Neuron (in vitro differentiated cells): ENCODE measurements at regions not wholly inside any gene's neighbourhood (a gene's known extent, or its start where the extent isn't known, plus 50 kb on each side); places are given as distances from the start of the nearest gene placed in this dataset.

Source experiments
- H2AFZ ChIP-seq: one replicate; pipeline ENCODE4 v1.6.1; 2013; ENCODE audit warnings: low read depth, mild to moderate bottlenecking, inconsistent platforms, low read length, moderate library complexity
- H3K27me3 ChIP-seq: one replicate; pipeline ENCODE4 v1.6.1; 2013; ENCODE audit warnings: low read length; ENCODE audit not compliant: insufficient read depth
- H3K36me3 ChIP-seq: one replicate; pipeline ENCODE4 v1.6.1; 2013; ENCODE audit warnings: low read length; ENCODE audit not compliant: insufficient read depth
- H3K4me1 ChIP-seq: one replicate; pipeline ENCODE4 v1.6.1; 2013; ENCODE audit warnings: low read length; ENCODE audit not compliant: insufficient read depth
- H3K4me3 ChIP-seq: 2 replicates; pipeline ENCODE4 v1.5.1; 2013; ENCODE audit warnings: mild to moderate bottlenecking, low read length, moderate library complexity
- H3K9me3 ChIP-seq: one replicate; pipeline ENCODE4 v1.6.1; 2013; ENCODE audit warnings: low read length

- H3K4me3 ChIP-seq, result no peak overlapping the region
- H3K4me1 ChIP-seq, result peaks cover 28% of the 10 kb centered on the region
- no peaks in the 10 kb centered on the region for H3K27me3 ChIP-seq
- no peaks in the 10 kb centered on the region for H3K9me3 ChIP-seq
- H3K36me3 ChIP-seq, result no peaks in the 10 kb centered on the region
- no peak overlapping the region for H2AFZ ChIP-seq
Measured at GRCh38 chr7:12123172-12123571, 87.9 kb upstream of the TMEM106B start.

- H3K36me3 ChIP-seq, result no peaks in the 10 kb centered on the region
- no peak overlapping the region for H3K4me3 ChIP-seq
- H3K4me1 ChIP-seq, result peaks cover 21% of the 10 kb centered on the region
- H3K9me3 ChIP-seq, result no peaks in the 10 kb centered on the region
- H2AFZ ChIP-seq, result no peak overlapping the region
- no peaks in the 10 kb centered on the region for H3K27me3 ChIP-seq
Measured at GRCh38 chr7:12124028-12124427, 87.1 kb upstream of the TMEM106B start.

- Histone ChIP-seq H2AFZ (no peak overlapping the region), H3K4me1 (no peaks in the 10 kb centered on the region), H3K9me3 (no peaks in the 10 kb centered on the region), H3K27me3 (no peaks in the 10 kb centered on the region), H3K4me3 (no peak overlapping the region), H3K36me3 (no peaks in the 10 kb centered on the region)
Measured at GRCh38 chr7:12127455-12127854, 83.6 kb upstream of the TMEM106B start.

- Histone ChIP-seq H3K4me1 (no peaks in the 10 kb centered on the region), H3K36me3 (no peaks in the 10 kb centered on the region), H3K9me3 (no peaks in the 10 kb centered on the region), H3K4me3 (no peak overlapping the region), H2AFZ (no peak overlapping the region), H3K27me3 (no peaks in the 10 kb centered on the region)
Measured at GRCh38 chr7:12130609-12131008, 80.5 kb upstream of the TMEM106B start.

GRCh38 chr7:12131122-12131521 is 80.0 kb upstream of the TMEM106B start:
- no peaks in the 10 kb centered on the region for H3K36me3 ChIP-seq
- no peaks in the 10 kb centered on the region for H3K4me1 ChIP-seq
- H3K27me3 ChIP-seq, result no peaks in the 10 kb centered on the region
- no peak overlapping the region for H2AFZ ChIP-seq
- H3K4me3 ChIP-seq, result no peak overlapping the region
- no peaks in the 10 kb centered on the region for H3K9me3 ChIP-seq

GRCh38 chr7:12133865-12134264 is 77.2 kb upstream of the TMEM106B start:
- Histone ChIP-seq H3K9me3 (no peaks in the 10 kb centered on the region), H3K36me3 (no peaks in the 10 kb centered on the region), H3K4me1 (no peaks in the 10 kb centered on the region), H3K27me3 (no peaks in the 10 kb centered on the region), H3K4me3 (no peak overlapping the region), H2AFZ (no peak overlapping the region)

- H2AFZ ChIP-seq, result no peak overlapping the region
- no peaks in the 10 kb centered on the region for H3K27me3 ChIP-seq
- H3K4me1 ChIP-seq, result no peaks in the 10 kb centered on the region
- no peaks in the 10 kb centered on the region for H3K9me3 ChIP-seq
- no peaks in the 10 kb centered on the region for H3K36me3 ChIP-seq
- no peak overlapping the region for H3K4me3 ChIP-seq
Measured at GRCh38 chr7:12136523-12136922, 74.6 kb upstream of the TMEM106B start.

- no peaks in the 10 kb centered on the region for H3K27me3 ChIP-seq
- no peaks in the 10 kb centered on the region for H3K36me3 ChIP-seq
- H3K9me3 ChIP-seq, result no peaks in the 10 kb centered on the region
- no peak overlapping the region for H2AFZ ChIP-seq
- no peaks in the 10 kb centered on the region for H3K4me1 ChIP-seq
- H3K4me3 ChIP-seq, result no peak overlapping the region
Measured at GRCh38 chr7:12137283-12137682, 73.8 kb upstream of the TMEM106B start.

- Histone ChIP-seq H3K36me3 (no peaks in the 10 kb centered on the region), H3K4me1 (no peaks in the 10 kb centered on the region), H3K4me3 (no peak overlapping the region), H3K27me3 (no peaks in the 10 kb centered on the region), H2AFZ (no peak overlapping the region), H3K9me3 (no peaks in the 10 kb centered on the region)
Measured at GRCh38 chr7:12138421-12138820, 72.7 kb upstream of the TMEM106B start.

GRCh38 chr7:12139416-12139815 is 71.7 kb upstream of the TMEM106B start:
- no peaks in the 10 kb centered on the region for H3K27me3 ChIP-seq

GRCh38 chr7:12146813-12147212 is 64.3 kb upstream of the TMEM106B start:
- Histone ChIP-seq H3K4me1 (peaks cover 9% of the 10 kb centered on the region), H2AFZ (no peak overlapping the region), H3K27me3 (no peaks in the 10 kb centered on the region), H3K4me3 (no peak overlapping the region), H3K36me3 (no peaks in the 10 kb centered on the region), H3K9me3 (no peaks in the 10 kb centered on the region)

More at GRCh38 chr7:12139416-12139815, 71.7 kb upstream of the TMEM106B start:
- Histone ChIP-seq H3K4me1 (no peaks in the 10 kb centered on the region), H3K4me3 (no peak overlapping the region), H3K36me3 (no peaks in the 10 kb centered on the region), H3K9me3 (no peaks in the 10 kb centered on the region), H2AFZ (no peak overlapping the region)

- Histone ChIP-seq H2AFZ (no peak overlapping the region), H3K4me3 (no peak overlapping the region), H3K36me3 (no peaks in the 10 kb centered on the region), H3K27me3 (no peaks in the 10 kb centered on the region), H3K9me3 (no peaks in the 10 kb centered on the region), H3K4me1 (peaks cover 6% of the 10 kb centered on the region)
Measured at GRCh38 chr7:12152196-12152918, 58.7 kb upstream of the TMEM106B start.

GRCh38 chr7:12154119-12154518 is 57.0 kb upstream of the TMEM106B start:
- Histone ChIP-seq H3K4me3 (no peak overlapping the region), H2AFZ (no peak overlapping the region), H3K4me1 (peaks cover 5% of the 10 kb centered on the region), H3K27me3 (no peaks in the 10 kb centered on the region), H3K9me3 (no peaks in the 10 kb centered on the region), H3K36me3 (no peaks in the 10 kb centered on the region)

GRCh38 chr7:12157517-12157916 is 53.6 kb upstream of the TMEM106B start:
- Histone ChIP-seq H2AFZ (no peak overlapping the region), H3K27me3 (no peaks in the 10 kb centered on the region), H3K9me3 (no peaks in the 10 kb centered on the region), H3K4me1 (peaks cover 5% of the 10 kb centered on the region), H3K4me3 (no peak overlapping the region), H3K36me3 (no peaks in the 10 kb centered on the region)
